SK-MEL-5 (cell line): ENCODE measurements at regions not wholly inside any gene's neighbourhood (a gene's known extent, or its start where the extent isn't known, plus 50 kb on each side); places are given as distances from the start of the nearest gene placed in this dataset.
"Not testable (repeated sequence)": the region's sequence is repeated elsewhere in the genome, so short reads cannot be mapped to it uniquely, and the experiment has no call there.

Experiments
- DNase-seq: peaks from one replicate; pipeline ENCODE4 v3.0.0-alpha.2; 2016; ENCODE audit warnings: low read depth, low spot score
- in situ Hi-C: cut with HindIII; loops from 2 replicates; pipeline ENCODE4 v1.10.0; 2016; ENCODE audit warnings: low sequenced_read_pairs, high pct_unique_total_duplicates, low pct_unique_long_range_greater_than_20kb

DNA sequence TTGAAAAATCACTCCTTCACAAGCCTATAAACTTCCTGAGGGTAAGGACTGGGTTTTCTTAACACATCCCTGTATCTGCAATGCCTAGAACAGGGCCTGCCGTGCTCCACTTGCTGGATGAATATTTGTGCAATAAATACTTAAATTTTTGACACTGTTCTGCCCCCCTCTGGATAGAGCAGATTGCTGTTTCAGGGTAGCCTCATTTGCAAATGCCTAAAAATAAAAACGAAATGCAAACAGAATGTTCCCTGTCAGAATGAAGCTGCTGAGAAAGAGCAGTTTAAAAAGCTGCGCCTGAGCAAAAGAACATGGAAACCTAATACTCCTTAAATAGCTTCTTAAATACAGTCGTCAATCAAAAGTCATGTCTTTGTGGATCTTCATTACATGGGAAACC is 385.3 kb downstream of the PRELID2 start:
- in situ Hi-C loops = no loop called here
- no peak for DNase-seq

DNA sequence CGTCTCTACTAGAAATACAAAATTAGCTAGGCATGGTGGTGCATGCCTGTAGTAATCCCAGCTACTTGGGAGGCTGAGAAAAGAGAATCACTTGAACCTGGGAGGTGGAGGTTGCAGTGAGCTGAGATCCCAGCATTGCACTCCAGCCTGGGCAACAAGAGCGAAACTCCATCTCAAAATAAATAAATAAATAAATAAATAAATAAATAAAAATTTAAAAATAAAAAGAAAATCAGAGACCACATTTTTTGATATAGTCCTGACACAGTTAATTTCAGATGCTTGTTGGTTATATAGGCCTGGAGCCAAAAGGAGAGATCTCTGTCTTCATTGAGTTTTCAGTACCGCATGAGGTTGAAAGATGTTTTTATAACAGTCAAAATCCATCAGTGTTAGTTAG is 388.3 kb downstream of the PRELID2 start:
- in situ Hi-C loops = not testable (repeated sequence)

GRCh38 chr5:145446412-145446811 is 388.7 kb downstream of the PRELID2 start:
- in situ Hi-C loops = no loop called here
- DNase-seq = no peak

More for the DNA sequence above, 388.3 kb downstream of the PRELID2 start:
- not testable (repeated sequence) for DNase-seq

DNA sequence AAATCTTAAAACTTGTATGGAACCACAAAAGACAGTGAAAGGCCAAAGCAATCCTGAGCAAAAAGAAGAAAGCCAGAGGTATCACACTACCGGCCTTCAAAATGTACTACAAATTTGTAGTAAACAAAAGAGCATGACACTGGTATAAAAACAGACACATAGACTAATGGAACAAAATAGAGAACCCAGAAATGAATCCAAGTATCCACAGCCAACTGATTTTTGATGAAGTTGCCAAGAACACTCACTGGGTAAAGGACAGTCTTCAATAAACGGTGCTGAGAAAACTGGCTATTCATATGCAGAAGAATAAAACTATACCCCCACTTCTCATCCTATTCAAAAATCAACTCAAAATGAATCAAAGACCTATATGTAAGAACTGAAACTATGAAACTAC is 390.1 kb downstream of the PRELID2 start:
- in situ Hi-C loops = no loop called here
- DNase-seq = no peak

GRCh38 chr5:145443964-145444363 is 391.2 kb downstream of the PRELID2 start:
- in situ Hi-C loops = no loop called here
- no peak for DNase-seq

DNA sequence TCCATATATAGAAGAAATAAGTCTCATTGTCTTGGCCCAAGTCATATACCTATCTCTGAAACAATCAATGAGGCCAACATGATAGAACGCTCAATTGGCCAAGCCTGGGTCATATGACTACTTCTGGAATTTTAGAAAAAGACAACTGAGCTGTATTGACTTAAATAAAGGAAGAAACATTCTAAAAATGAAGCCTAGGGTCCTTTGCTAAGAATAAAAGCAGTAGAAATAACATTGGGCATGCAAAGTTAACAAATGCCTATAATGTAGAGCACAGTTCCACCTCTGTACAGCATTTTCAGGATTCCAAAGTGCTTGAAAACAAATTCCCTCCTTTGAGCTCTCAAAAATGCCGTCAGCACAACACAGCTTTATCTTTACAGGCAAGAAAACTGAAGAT is 391.8 kb downstream of the PRELID2 start:
- in situ Hi-C loops = no loop called here
- DNase-seq = no peak

GRCh38 chr5:145442661-145443060 is 392.5 kb downstream of the PRELID2 start:
- DNase-seq, in situ Hi-C loops: not testable (repeated sequence)

DNA sequence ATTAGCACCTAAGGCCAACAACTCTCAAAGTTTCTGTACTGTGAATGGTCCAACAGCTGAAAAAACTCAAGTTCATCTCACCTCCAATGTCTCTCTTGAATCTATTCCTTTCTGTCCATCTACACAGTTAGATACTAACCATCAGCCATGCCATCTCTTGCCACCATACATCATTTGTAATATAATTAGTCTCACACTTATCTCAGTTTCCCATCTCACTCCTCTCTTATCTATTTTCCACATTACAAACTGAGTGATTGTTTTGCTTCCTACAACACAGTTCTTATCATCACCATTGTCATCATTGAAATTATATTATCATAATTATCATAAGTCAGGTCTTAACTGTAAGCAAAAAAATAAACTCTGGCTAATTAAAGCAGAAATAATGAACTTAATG is 393.9 kb downstream of the PRELID2 start:
- DNase-seq = no peak
- in situ Hi-C loops = no loop called here

GRCh38 chr5:145437627-145438026 is 397.5 kb downstream of the PRELID2 start:
- in situ Hi-C loops = no loop called here
- no peak for DNase-seq

- in situ Hi-C loops = no loop called here
These were observed 402.1 kb downstream of the PRELID2 start for GRCh38 chr5:145433077-145433476.

DNA sequence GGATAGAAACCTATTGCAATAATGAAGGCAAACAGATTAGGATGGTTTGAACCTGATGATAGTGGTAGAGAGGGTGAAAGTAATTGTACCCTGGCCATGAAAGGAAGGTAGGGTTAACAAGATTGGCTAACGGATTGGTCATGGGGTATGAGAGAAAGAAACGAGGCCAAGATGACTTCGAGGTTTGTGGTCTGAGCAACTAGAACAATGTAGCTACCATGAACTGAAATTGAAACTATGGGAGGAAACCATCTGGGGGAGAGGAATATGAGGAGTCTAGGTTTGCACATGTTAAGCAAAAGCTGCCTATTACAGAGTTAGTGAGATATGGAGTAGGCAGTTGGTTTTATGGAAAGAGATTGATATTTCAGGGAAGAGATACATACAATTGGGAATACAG is 406.0 kb downstream of the PRELID2 start:
- in situ Hi-C loops = no loop called here
- DNase-seq = no peak

More at GRCh38 chr5:145433077-145433476, 402.1 kb downstream of the PRELID2 start:
- no peak for DNase-seq

- no peak for DNase-seq
- in situ Hi-C loops = no loop called here
These were observed 427.1 kb downstream of the PRELID2 start for GRCh38 chr5:145408048-145408341.

DNA sequence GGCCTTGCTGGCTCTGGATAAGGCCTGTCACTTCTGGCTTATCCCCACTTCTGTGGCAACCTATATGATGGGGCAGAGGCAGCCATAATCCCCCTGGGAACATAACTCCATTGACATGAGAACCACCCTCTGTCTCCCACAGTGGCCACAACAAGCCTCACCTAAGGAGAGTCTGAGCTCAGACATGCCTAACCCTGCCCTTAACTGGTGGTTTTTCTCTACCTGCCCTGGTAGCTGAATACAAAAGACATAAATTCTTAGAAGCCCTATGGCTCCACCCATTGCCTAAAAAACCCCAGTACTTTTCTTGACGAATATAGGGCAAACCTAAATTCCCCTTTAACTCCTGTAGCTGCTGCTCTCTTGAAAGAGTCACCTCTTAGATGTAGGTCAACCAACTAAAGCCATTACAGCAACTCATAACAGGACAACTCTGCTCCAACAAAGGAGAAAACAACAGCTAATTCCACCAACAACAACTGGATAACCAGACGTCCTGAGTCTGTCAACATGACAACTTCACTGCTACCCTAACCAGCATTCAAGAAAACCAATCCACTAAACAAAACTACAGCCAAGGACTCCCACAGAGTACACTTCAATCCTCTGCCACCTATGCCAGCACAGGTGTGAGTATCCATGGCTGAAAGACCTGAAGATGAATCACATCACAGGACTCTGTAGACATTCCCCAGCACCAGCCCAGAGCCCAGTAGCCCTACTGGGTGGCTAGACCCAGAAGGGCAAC is 427.7 kb downstream of the PRELID2 start:
- in situ Hi-C loops = no loop called here
- DNase-seq = no peak

GRCh38 chr5:145403992-145404391 is 431.1 kb downstream of the PRELID2 start:
- DNase-seq = no peak

DNA sequence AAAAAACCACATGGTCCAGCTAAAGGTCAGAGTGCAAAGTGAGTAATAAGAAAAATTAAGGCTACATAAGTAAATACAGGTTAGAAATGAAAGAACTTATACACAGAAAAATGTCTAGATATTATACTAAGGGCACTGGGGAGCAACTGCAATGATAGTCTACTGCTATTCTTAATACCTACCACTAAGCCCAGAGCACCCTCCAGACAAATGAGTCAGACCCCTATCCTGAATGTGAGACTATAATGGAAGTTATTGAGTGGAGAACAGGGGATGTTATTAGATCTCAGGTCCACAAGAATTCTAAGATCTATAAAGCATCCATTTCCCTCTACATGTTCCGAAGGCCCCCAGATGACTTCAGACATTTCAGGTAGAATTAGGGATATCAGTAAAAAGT is 438.3 kb downstream of the PRELID2 start:
- no peak for DNase-seq
- in situ Hi-C loops = no loop called here

More at GRCh38 chr5:145403992-145404391, 431.1 kb downstream of the PRELID2 start:
- in situ Hi-C loops = no loop called here

GRCh38 chr5:145395151-145395550 is 440.0 kb downstream of the PRELID2 start:
- DNase-seq, in situ Hi-C loops: not testable (repeated sequence)

DNA sequence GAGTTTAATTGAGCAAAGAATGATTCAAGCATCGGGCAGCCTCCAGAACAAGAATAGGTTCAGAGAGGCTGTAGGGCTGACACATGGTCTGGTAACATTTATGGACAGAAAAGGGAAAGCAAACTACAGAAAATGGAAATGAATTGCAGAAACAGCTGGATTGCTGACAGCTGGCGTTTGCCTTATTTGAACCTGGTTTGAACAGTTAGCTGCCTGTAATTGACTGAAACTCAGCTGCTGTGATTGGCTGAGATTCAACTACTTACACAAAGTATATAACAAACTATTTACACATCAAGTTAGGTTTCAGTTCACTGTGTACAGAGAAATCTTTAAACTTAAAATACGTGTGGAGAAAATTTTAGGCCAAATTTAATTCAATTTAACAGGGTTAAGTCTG is 441.7 kb downstream of the PRELID2 start:
- DNase-seq = no peak
- in situ Hi-C loops = no loop called here

DNA sequence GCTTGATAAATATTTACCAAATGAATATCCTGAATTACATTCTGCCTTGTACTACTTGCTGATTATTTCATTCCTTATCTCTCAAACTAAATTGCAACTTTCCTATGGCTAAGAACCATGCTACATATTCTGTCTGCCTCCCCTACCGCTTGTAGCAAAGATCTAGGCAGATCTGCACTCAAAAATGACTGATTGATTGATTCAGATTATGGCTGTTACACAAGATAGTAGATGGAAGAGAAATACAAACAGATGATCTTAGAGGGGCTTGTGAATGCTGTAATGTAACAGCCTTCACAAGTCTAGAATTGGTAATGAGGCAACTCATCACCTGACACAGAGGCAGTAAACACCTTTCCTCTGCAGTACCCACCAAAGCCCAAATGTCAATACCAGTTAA is 446.1 kb downstream of the PRELID2 start:
- in situ Hi-C loops = no loop called here
- DNase-seq = no peak

- in situ Hi-C loops = no loop called here
- no peak for DNase-seq
These were observed 449.9 kb downstream of the PRELID2 start for GRCh38 chr5:145385276-145385675.

DNA sequence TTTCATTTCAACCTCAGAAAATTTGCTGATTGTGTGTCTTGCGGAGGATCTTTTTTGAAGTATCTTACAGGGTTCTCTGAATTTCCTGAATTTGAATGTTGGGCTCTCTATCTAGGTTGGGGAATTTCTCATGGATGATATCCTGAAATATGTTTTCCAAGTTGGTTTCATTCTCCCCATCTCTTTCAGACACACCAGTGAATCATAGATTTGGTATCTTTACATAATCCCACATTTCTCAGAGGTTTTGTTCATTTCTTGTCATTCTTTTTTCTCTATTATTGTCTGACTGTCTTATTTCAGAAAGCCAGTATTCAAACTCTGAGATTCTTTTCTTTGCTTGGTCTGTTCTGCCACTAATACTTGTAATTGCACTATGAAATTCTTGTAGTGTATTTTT is 456.9 kb downstream of the PRELID2 start:
- DNase-seq = no peak
- in situ Hi-C loops = no loop called here
